ENCODE measurements at regions not wholly inside any gene's neighbourhood (a gene's known extent, or its start where the extent isn't known, plus 50 kb on each side); places are given as distances from the start of the nearest gene placed in this dataset.

DNA sequence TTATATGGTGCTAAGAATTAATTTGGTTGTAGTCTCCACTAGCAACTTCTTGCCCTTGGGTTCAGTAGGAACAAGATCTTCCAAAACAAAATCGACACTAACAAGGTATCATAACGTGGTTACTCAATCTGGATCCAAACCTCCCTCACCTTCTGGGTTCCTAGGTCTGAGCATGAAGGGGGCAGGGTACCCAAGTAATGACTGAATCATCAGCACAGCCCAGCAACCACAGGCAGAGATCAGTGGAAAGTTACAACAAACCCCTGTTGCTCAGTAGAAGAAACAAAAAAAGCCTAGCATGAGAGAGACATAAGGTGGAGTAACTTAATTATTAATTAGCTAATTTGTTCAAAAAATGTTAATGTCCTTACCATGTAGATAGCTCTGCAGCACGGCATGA is 221.4 kb downstream of the BLID start:
- no peaks in the 10 kb centered on the region for H3K27me3 Mint-ChIP-seq (ENCODE audit: low read depth)
- TF ChIP-seq ZBTB43 (CRISPR knock-in tag; IDR thresholded peaks at IDR 0.05), result no peak
- TF ChIP-seq NFYB (CRISPR knock-in tag; conservative IDR thresholded peaks at IDR 0.05; ENCODE audit: low read depth), result no peak
- no peak for TF ChIP-seq ETV6 (CRISPR knock-in tag; IDR thresholded peaks at IDR 0.05)
- no peak for TF ChIP-seq KAT7 (CRISPR knock-in tag; IDR thresholded peaks at IDR 0.05; ENCODE audit: borderline replicate concordance)
- TF ChIP-seq, protein P1, sequence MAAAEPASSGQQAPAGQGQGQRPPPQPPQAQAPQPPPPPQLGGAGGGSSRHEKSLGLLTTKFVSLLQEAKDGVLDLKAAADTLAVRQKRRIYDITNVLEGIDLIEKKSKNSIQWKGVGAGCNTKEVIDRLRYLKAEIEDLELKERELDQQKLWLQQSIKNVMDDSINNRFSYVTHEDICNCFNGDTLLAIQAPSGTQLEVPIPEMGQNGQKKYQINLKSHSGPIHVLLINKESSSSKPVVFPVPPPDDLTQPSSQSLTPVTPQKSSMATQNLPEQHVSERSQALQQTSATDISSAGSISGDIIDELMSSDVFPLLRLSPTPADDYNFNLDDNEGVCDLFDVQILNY (CRISPR knock-in tag; IDR thresholded peaks at IDR 0.05), result no peak
- TF ChIP-seq, protein P2, sequence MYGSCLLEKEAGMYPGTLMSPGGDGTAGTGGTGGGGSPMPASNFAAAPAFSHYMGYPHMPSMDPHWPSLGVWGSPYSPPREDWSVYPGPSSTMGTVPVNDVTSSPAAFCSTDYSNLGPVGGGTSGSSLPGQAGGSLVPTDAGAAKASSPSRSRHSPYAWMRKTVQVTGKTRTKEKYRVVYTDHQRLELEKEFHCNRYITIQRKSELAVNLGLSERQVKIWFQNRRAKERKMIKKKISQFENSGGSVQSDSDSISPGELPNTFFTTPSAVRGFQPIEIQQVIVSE (CRISPR knock-in tag; IDR thresholded peaks at IDR 0.05; ENCODE audit: borderline replicate concordance), result no peak
- no peak for TF ChIP-seq ATF3 (CRISPR knock-in tag; conservative IDR thresholded peaks at IDR 0.05)
- no peaks in the 10 kb centered on the region for H3K36me3 Mint-ChIP-seq
- ATAC-seq, result no peak
- DNase-seq (ENCODE audit: low spot score), result no peak
- CTCF ChIA-PET, result no interaction called here
- H3K9me3 Mint-ChIP-seq, result peaks cover 15% of the 10 kb centered on the region
- no peak overlapping the region for H3K4me3 Mint-ChIP-seq
- H3K4me1 Mint-ChIP-seq, result peaks cover 18% of the 10 kb centered on the region
- no peak overlapping the region for H3K27ac Mint-ChIP-seq
- POLR2A ChIA-PET, result no interaction called here

DNA sequence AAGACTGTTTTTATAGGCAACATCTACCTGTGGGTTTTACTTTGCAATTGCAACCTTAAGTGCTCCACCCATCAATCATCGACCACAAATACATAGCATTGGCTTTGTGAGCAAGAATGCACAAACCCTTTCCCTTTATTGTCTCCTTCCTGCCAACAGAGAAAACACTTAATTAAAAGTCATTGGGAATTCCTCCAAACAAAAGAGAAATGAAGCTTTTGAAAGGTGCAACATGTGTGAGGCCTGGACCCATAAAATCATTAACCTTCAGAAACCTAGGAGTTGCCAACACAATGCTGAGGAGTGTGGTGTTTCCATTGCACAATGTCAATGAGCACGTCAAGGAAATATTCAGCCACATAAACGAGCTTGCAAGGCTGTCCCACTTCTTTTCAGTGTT is 223.2 kb downstream of the BLID start:
- H3K27ac Mint-ChIP-seq, result no peak overlapping the region
- H3K4me1 Mint-ChIP-seq, result peaks cover 18% of the 10 kb centered on the region
- no peak overlapping the region for H3K4me3 Mint-ChIP-seq
- CTCF ChIA-PET, result no interaction called here
- DNase-seq (ENCODE audit: low spot score) (no peak), ATAC-seq (no peak)
- POLR2A ChIA-PET, result no interaction called here
- H3K27me3 Mint-ChIP-seq (ENCODE audit: low read depth), result no peaks in the 10 kb centered on the region
- H3K36me3 Mint-ChIP-seq, result no peaks in the 10 kb centered on the region
- peaks cover 15% of the 10 kb centered on the region for H3K9me3 Mint-ChIP-seq
- no peak for TF ChIP-seq GABPB1 (CRISPR knock-in tag; IDR thresholded peaks at IDR 0.05)
- no peak for TF ChIP-seq ZMAT4 (CRISPR knock-in tag; IDR thresholded peaks at IDR 0.05)
- no peak for TF ChIP-seq PRDM15 (CRISPR knock-in tag; IDR thresholded peaks at IDR 0.05)
- no peak for TF ChIP-seq CREB1 (CRISPR knock-in tag; IDR thresholded peaks at IDR 0.05)
- no peak for TF ChIP-seq ZNF232 (CRISPR knock-in tag; IDR thresholded peaks at IDR 0.05)
- no peak for TF ChIP-seq ATF3 (CRISPR knock-in tag; conservative IDR thresholded peaks at IDR 0.05)
- no peak for TF ChIP-seq NFATC4 (CRISPR knock-in tag; IDR thresholded peaks at IDR 0.05)
- TF ChIP-seq ATF1 (CRISPR knock-in tag; IDR thresholded peaks at IDR 0.05), result no peak
- no peak for TF ChIP-seq RORB (CRISPR knock-in tag; IDR thresholded peaks at IDR 0.05)
- no peak for TF ChIP-seq GTF2I (CRISPR knock-in tag; conservative IDR thresholded peaks at IDR 0.05)
- TF ChIP-seq, protein P3, sequence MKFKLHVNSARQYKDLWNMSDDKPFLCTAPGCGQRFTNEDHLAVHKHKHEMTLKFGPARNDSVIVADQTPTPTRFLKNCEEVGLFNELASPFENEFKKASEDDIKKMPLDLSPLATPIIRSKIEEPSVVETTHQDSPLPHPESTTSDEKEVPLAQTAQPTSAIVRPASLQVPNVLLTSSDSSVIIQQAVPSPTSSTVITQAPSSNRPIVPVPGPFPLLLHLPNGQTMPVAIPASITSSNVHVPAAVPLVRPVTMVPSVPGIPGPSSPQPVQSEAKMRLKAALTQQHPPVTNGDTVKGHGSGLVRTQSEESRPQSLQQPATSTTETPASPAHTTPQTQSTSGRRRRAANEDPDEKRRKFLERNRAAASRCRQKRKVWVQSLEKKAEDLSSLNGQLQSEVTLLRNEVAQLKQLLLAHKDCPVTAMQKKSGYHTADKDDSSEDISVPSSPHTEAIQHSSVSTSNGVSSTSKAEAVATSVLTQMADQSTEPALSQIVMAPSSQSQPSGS (CRISPR knock-in tag; IDR thresholded peaks at IDR 0.05; ENCODE audit: borderline replicate concordance, low read depth), result no peak
- TF ChIP-seq, protein P4, sequence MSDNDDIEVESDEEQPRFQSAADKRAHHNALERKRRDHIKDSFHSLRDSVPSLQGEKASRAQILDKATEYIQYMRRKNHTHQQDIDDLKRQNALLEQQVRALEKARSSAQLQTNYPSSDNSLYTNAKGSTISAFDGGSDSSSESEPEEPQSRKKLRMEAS (CRISPR knock-in tag; IDR thresholded peaks at IDR 0.05), result no peak
- TF ChIP-seq E2F1 (CRISPR knock-in tag; IDR thresholded peaks at IDR 0.05), result no peak
- TF ChIP-seq NFYB (CRISPR knock-in tag; conservative IDR thresholded peaks at IDR 0.05; ENCODE audit: low read depth), result no peak
- TF ChIP-seq GRHL2 (CRISPR knock-in tag; IDR thresholded peaks at IDR 0.05; ENCODE audit: insufficient replicate concordance, severe bottlenecking), result no peak
- no peak for TF ChIP-seq NR2C2 (CRISPR knock-in tag; IDR thresholded peaks at IDR 0.05)
